ENCODE measurements at regions not wholly inside any gene's neighbourhood (a gene's known extent, or its start where the extent isn't known, plus 50 kb on each side); places are given as distances from the start of the nearest gene placed in this dataset.
A peak's percentile ranks its signal among the peaks of the same experiment; 100 is the strongest.

DNA sequence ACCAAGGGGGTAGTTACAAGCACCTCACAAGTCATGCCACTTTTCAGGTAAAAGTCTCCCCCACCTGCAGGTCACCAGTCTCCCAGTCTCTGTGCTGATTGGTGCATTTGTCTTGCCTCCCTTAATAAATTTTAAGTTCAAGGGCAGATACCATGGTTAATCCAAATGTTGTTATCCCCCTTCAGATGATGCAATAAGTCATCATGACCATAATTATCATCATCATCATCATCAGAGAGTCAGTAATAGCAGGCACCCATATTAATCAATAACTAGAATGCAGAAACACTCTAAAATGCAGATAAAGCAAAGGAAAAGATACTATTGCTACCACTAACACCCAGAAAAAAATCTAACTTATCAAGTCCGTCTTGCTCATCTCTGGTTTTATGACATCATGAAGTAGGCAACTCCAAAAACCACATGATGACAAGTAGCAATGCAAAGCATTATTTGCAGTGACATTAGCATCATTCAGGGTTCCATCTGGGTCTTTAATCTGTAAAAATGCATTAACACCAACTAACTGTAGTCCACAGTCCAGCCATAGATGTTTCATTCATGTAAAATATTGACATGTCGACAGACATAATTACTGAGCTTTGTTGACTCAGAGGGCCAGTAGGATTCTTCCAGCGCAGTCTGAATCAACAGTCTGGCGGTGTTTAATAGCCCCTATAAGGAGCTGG, 492.0 kb upstream of the RUNX1 start:
- Mint-ChIP-seq H3K9me3 (peaks cover 0 to 10% (median 3%) of the 10 kb centered on the region in 11 donors), H3K27me3 (peaks cover 0 to 18% (median 0%) of the 10 kb centered on the region in 5 donors), H3K27ac (no peak overlapping the region), H3K4me3 (no peak overlapping the region), H3K36me3 (peaks cover 0 to 1% (median 0%) of the 10 kb centered on the region in 5 donors), H3K4me1 (peaks cover 0 to 8% (median 0%) of the 10 kb centered on the region in 7 donors)
- Histone ChIP-seq H3K9me3 (ENCODE audit: control insufficient read depth in 2 of 3, low read length in 3 of 3) (no peaks in the 10 kb centered on the region), H3K4me3 (ENCODE audit: low read length) (no peak overlapping the region), H3K27ac (ENCODE audit: low read depth, low read length) (no peak overlapping the region), H3K27me3 (ENCODE audit: control insufficient read depth in 2 of 2, insufficient read depth in 2 of 2, low read length in 2 of 2) (no peaks in the 10 kb centered on the region), H3K4me1 (ENCODE audit: control insufficient read depth in 2 of 2, insufficient read depth in 2 of 2, low read length in 2 of 2) (no peaks in the 10 kb centered on the region), H3K36me3 (ENCODE audit: control insufficient read depth in 2 of 3, insufficient read depth in 3 of 3, low read length in 3 of 3) (no peaks in the 10 kb centered on the region)
- POLR2A ChIA-PET, result no interaction called here
- no peak for ATAC-seq
- no peak for DNase-seq
- CTCF ChIA-PET, result no interaction called here
- intact Hi-C loops (cut with micrococcal nuclease), result no loop called here

GRCh38 chr21:35538386-35538785, 489.3 kb upstream of the RUNX1 start:
- Histone ChIP-seq H3K4me1 (ENCODE audit: control insufficient read depth in 2 of 2, insufficient read depth in 2 of 2, low read length in 2 of 2) (no peaks in the 10 kb centered on the region), H3K4me3 (ENCODE audit: low read length) (no peak overlapping the region), H3K27me3 (ENCODE audit: control insufficient read depth in 2 of 2, insufficient read depth in 2 of 2, low read length in 2 of 2) (no peaks in the 10 kb centered on the region), H3K9me3 (ENCODE audit: control insufficient read depth in 2 of 3, low read length in 3 of 3) (no peaks in the 10 kb centered on the region), H3K36me3 (ENCODE audit: control insufficient read depth in 2 of 3, insufficient read depth in 3 of 3, low read length in 3 of 3) (no peaks in the 10 kb centered on the region), H3K27ac (ENCODE audit: low read depth, low read length) (no peak overlapping the region)
- ChIA-PET POLR2A (interaction anchor here (0.6 to 1.8 kb wide), 2 partner anchors 9 to 445 kb away, joined by 3 to 6 read pairs; no protein-coding TSS in a partner anchor), CTCF (no interaction called here)
- Mint-ChIP-seq H3K36me3 (peaks cover 0 to 9% (median 5%) of the 10 kb centered on the region in 5 donors), H3K27ac (no peak overlapping the region), H3K4me3 (no peak overlapping the region), H3K4me1 (peaks cover 0 to 5% (median 0%) of the 10 kb centered on the region in 7 donors), H3K27me3 (peaks cover 0 to 11% (median 0%) of the 10 kb centered on the region in 5 donors), H3K9me3 (peaks cover 1 to 22% (median 8%) of the 10 kb centered on the region in 11 donors)
- DNase-seq (no peak), ATAC-seq (no peak)
- intact Hi-C loops (cut with micrococcal nuclease), result no loop called here

DNA sequence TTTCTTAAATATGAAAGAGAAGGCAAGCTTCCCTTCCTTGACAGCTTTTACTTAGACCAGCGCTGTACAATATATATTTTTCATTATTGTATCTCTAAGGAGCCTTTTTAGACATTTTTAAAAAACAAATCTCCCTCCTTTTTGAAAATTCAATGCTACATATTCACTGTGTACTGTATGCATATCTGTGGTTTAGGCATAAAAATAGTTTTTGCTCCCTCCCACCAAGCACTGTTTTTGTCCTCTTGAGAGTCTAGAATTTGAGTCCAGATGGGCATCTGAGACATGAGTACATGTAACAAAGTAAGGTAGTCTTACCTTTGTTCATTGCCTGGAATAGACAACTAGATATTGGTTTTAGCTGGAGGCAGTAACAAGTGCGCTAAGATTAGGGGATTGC, 488.5 kb upstream of the RUNX1 start:
- H3K9me3 ChIP-seq (ENCODE audit: control insufficient read depth in 2 of 3, low read length in 3 of 3), result no peaks in the 10 kb centered on the region
- H3K36me3 ChIP-seq (ENCODE audit: control insufficient read depth in 2 of 3, insufficient read depth in 3 of 3, low read length in 3 of 3), result no peaks in the 10 kb centered on the region
- H3K4me1 ChIP-seq (ENCODE audit: control insufficient read depth in 2 of 2, insufficient read depth in 2 of 2, low read length in 2 of 2), result no peaks in the 10 kb centered on the region
- ChIA-PET POLR2A (no interaction called here), CTCF (no interaction called here)
- no peaks in the 10 kb centered on the region for H3K27me3 ChIP-seq (ENCODE audit: control insufficient read depth in 2 of 2, insufficient read depth in 2 of 2, low read length in 2 of 2)
- Mint-ChIP-seq H3K4me1 (peaks cover 0 to 5% (median 0%) of the 10 kb centered on the region in 7 donors), H3K36me3 (peaks cover 0 to 9% (median 5%) of the 10 kb centered on the region in 5 donors), H3K4me3 (no peak overlapping the region), H3K27me3 (peaks cover 0 to 8% (median 0%) of the 10 kb centered on the region in 5 donors), H3K27ac (no peak overlapping the region), H3K9me3 (peaks cover 1 to 22% (median 8%) of the 10 kb centered on the region in 11 donors)
- ATAC-seq (no peak), DNase-seq (no peak)
- H3K27ac ChIP-seq (ENCODE audit: low read depth, low read length), result no peak overlapping the region
- intact Hi-C loops (cut with micrococcal nuclease), result no loop called here
- no peak overlapping the region for H3K4me3 ChIP-seq (ENCODE audit: low read length)

- no peaks in the 10 kb centered on the region for H3K36me3 ChIP-seq (ENCODE audit: control insufficient read depth in 2 of 3, insufficient read depth in 3 of 3, low read length in 3 of 3)
- H3K36me3 Mint-ChIP-seq, result peaks cover 0 to 11% (median 5%) of the 10 kb centered on the region in 5 donors
- no peak overlapping the region for H3K27ac ChIP-seq (ENCODE audit: low read depth, low read length)
- H3K9me3 Mint-ChIP-seq, result peaks cover 0 to 20% (median 6%) of the 10 kb centered on the region in 11 donors
- intact Hi-C loops (cut with micrococcal nuclease), result no loop called here
- POLR2A ChIA-PET, result interaction anchor here (1.5 to 1.6 kb wide), 2 partner anchors 9 to 28 kb away, joined by 3 read pairs; no protein-coding TSS in a partner anchor
- peaks cover 0 to 4% (median 0%) of the 10 kb centered on the region in 5 donors for H3K27me3 Mint-ChIP-seq
- H3K4me3 ChIP-seq (ENCODE audit: low read length), result no peak overlapping the region
- peaks cover 0 to 12% of the 10 kb centered on the region in 2 donors for H3K4me1 ChIP-seq (ENCODE audit: control insufficient read depth in 2 of 2, insufficient read depth in 2 of 2, low read length in 2 of 2)
- no peak overlapping the region for H3K4me3 Mint-ChIP-seq
- peaks cover 9 to 19% (median 15%) of the 10 kb centered on the region in 7 donors for H3K4me1 Mint-ChIP-seq
- DNase-seq, result no peak
- H3K27ac Mint-ChIP-seq, result peak overlapping the region in 1 of 9 donors; percentile 40
- H3K9me3 ChIP-seq (ENCODE audit: control insufficient read depth in 2 of 3, low read length in 3 of 3), result no peaks in the 10 kb centered on the region
- CTCF ChIA-PET, result no interaction called here
- no peaks in the 10 kb centered on the region for H3K27me3 ChIP-seq (ENCODE audit: control insufficient read depth in 2 of 2, insufficient read depth in 2 of 2, low read length in 2 of 2)
- no peak for ATAC-seq
These were observed 484.8 kb upstream of the RUNX1 start for GRCh38 chr21:35533893-35534292.

- peak overlapping the region in 3 of 9 donors; percentile 19 to 98 (median 96) for H3K27ac Mint-ChIP-seq
- Histone ChIP-seq H3K36me3 (ENCODE audit: control insufficient read depth in 2 of 3, insufficient read depth in 3 of 3, low read length in 3 of 3) (no peaks in the 10 kb centered on the region), H3K27me3 (ENCODE audit: control insufficient read depth in 2 of 2, insufficient read depth in 2 of 2, low read length in 2 of 2) (no peaks in the 10 kb centered on the region), H3K27ac (ENCODE audit: low read depth, low read length) (no peak overlapping the region), H3K4me3 (ENCODE audit: low read length) (no peak overlapping the region), H3K4me1 (ENCODE audit: control insufficient read depth in 2 of 2, insufficient read depth in 2 of 2, low read length in 2 of 2) (peaks cover 7 to 22% of the 10 kb centered on the region in 2 donors), H3K9me3 (ENCODE audit: control insufficient read depth in 2 of 3, low read length in 3 of 3) (no peaks in the 10 kb centered on the region)
- H3K9me3 Mint-ChIP-seq, result peaks cover 0 to 15% (median 4%) of the 10 kb centered on the region in 11 donors
- H3K27me3 Mint-ChIP-seq, result peaks cover 0 to 4% (median 0%) of the 10 kb centered on the region in 5 donors
- DNase-seq (no peak), ATAC-seq (no peak)
- H3K4me1 Mint-ChIP-seq, result peaks cover 28 to 47% (median 40%) of the 10 kb centered on the region in 7 donors
- CTCF ChIA-PET, result no interaction called here
- POLR2A ChIA-PET, result no interaction called here
- peaks cover 0 to 10% (median under 1%) of the 10 kb centered on the region in 5 donors for H3K36me3 Mint-ChIP-seq
- intact Hi-C loops (cut with micrococcal nuclease), result no loop called here
- peak overlapping the region in 1 of 10 donors; percentile 93 for H3K4me3 Mint-ChIP-seq
These were observed 481.7 kb upstream of the RUNX1 start for GRCh38 chr21:35530766-35531165.

- H3K27ac ChIP-seq (ENCODE audit: low read depth, low read length), result peak overlapping the region; percentile 84
- peaks cover 0 to 7% (median 0%) of the 10 kb centered on the region in 11 donors for H3K9me3 Mint-ChIP-seq
- H3K36me3 Mint-ChIP-seq, result peaks cover 0 to 8% (median 0%) of the 10 kb centered on the region in 5 donors
- no peaks in the 10 kb centered on the region for H3K27me3 ChIP-seq (ENCODE audit: control insufficient read depth in 2 of 2, insufficient read depth in 2 of 2, low read length in 2 of 2)
- intact Hi-C loops (cut with micrococcal nuclease), result loop anchor here (5.0 kb wide), 6 partner anchors 52 to 642 kb away; no protein-coding TSS in a partner anchor
- ChIA-PET POLR2A (interaction anchor here (0.8 to 2.3 kb wide), 6 partner anchors 10 to 642 kb away, joined by 3 to 14 read pairs (median 4); no protein-coding TSS in a partner anchor), CTCF (interaction anchor here (0.5 kb wide), 1 partner anchor 99 kb away, joined by 3 read pairs; no protein-coding TSS in a partner anchor)
- no peaks in the 10 kb centered on the region for H3K9me3 ChIP-seq (ENCODE audit: control insufficient read depth in 2 of 3, low read length in 3 of 3)
- peaks cover 7 to 31% of the 10 kb centered on the region in 2 donors for H3K4me1 ChIP-seq (ENCODE audit: control insufficient read depth in 2 of 2, insufficient read depth in 2 of 2, low read length in 2 of 2)
- peak in 6 of 9 donors; percentile 28 to 57 (median 49) for DNase-seq
- no peaks in the 10 kb centered on the region for H3K36me3 ChIP-seq (ENCODE audit: control insufficient read depth in 2 of 3, insufficient read depth in 3 of 3, low read length in 3 of 3)
- peak overlapping the region; percentile 94 to 98 (median 96) for H3K27ac Mint-ChIP-seq
- H3K4me3 ChIP-seq (ENCODE audit: low read length), result peak overlapping the region; percentile 91
- H3K27me3 Mint-ChIP-seq, result peaks cover 0 to 4% (median 0%) of the 10 kb centered on the region in 5 donors
- peaks cover 36 to 61% (median 51%) of the 10 kb centered on the region in 7 donors for H3K4me1 Mint-ChIP-seq
- peak; percentile 69 for ATAC-seq
- peak overlapping the region; percentile 82 to 93 (median 90) for H3K4me3 Mint-ChIP-seq
These were observed 480.2 kb upstream of the RUNX1 start for GRCh38 chr21:35529171-35529863.
